NCI-H774 (cell line): ENCODE measurements at regions not wholly inside any gene's neighbourhood (a gene's known extent, or its start where the extent isn't known, plus 50 kb on each side); places are given as distances from the start of the nearest gene placed in this dataset.

Source experiments
- DNase-seq: peaks from one replicate; lab custom pipeline; 2025; lab: John Stamatoyannopoulos, UW

DNA sequence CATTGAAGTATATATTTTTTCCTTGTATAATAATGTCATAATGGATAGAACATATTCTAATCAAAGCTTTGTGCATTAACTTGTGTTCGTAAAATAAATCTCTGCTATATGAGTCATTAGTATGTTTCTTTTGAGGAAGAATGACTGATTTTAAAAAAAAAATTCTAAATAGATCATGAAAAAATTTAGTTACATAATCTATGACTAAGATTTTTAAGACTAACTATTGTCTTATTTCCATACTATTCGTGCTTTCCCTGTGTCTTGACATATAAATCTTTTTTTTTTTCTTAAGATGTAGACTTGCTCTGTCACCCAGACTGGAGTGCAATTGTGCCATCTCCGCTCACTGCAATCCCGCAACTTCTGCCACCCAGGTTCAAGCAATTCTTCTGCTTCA, 226.1 kb downstream of the DSEL start:
- DNase-seq, result no peak

DNA sequence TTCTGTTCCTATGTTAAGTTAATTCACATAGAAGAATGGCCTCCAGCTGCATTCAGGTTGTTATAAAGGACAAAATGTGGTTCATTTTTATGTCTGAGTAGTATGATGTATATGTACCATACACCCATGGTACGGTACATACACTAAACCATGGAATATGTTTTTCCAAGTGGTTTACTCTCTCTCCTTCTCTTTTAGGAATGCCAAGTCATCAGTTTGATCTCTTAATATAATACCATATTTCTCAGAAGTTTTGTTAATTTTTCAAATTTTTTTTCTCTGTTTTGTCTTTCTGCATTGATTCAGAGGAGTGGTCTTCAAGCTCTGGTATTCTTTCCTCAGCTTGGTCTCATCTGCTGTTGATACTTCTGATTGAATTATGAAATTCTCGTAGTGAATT, 230.9 kb downstream of the DSEL start:
- DNase-seq, result no peak

GRCh38 chr18:67282796-67283195, 233.7 kb downstream of the DSEL start:
- no peak for DNase-seq

DNA sequence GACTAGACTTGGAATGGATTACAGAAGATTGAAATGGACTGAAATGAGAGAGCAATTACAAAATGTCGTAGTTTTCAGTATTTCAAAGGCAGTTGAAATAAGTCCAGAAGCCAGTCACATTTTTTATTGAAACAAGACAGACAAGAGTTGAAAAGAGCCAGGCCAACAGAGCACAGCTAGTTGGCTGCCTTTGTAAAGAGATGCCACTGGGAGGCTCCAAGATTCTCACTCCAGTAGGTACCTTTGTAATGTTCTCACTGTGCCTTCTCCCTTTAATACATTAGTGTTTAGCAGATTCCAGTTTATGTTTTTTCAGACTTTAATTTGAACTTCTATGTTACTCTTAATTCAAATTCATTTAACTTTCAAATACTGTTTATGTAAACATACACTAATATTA, 234.8 kb downstream of the DSEL start:
- DNase-seq, result no peak

DNA sequence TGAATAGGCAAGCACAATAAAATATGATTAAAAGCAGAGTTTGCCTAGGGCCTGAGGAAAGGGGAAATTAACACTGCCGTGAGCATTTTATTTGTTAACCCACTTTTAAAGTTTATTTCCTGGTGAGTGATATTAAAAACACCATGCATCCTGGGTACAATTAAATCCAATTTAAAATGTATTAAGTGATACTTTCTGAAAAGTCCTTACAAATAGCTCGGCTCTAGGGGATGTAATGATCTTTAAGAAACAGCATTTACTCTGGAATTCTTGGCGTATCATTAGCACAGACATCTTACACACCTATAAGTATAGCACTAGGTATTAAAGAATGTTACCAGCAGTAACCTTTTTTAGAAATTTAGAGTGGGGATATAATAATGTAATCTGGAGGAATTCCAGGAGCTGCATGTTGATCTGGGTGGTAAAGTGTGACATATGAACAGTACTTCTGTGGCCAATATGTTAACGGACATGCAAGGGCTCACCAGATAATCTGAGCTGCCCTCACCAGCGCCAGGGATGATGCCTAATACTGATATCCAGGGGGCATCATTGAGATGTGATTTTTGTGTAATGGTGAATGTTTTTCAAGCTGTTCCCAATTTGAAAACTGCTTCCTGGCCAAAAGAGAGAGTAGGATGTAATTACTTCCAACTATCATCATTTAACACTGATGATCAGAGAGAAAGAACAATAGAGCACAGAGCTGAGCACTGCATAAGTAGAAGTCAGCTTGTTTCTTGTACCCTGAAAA, 235.9 kb downstream of the DSEL start:
- DNase-seq, result no peak

- DNase-seq, result no peak
Measured at GRCh38 chr18:67279988-67280387, 236.5 kb downstream of the DSEL start.

GRCh38 chr18:67278984-67279383, 237.5 kb downstream of the DSEL start:
- DNase-seq, result no peak

- DNase-seq, result no peak
Measured at GRCh38 chr18:67276638-67277037, 239.9 kb downstream of the DSEL start.

GRCh38 chr18:67273288-67273687, 243.2 kb downstream of the DSEL start:
- no peak for DNase-seq

GRCh38 chr18:67269206-67269605, 247.3 kb downstream of the DSEL start:
- no peak for DNase-seq

DNA sequence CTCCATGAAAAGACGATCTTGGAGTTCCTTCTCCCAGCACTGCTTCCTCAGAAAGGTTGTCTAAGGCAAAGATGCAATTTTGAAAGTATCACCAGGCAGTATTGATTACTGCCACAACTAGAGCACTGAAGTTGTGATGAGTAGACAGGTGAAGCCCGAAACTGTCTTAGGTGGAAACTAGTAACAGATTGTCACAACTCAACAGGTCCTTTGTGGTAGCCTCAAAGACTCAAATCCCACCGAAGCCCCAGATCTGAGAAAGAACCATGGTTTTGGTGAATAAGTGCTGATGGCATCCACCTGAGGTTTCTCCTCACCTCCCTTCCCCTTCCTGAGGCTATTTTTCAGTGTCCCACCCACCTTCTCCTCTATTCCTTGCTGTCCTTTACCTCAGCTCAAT, 248.0 kb downstream of the DSEL start:
- no peak for DNase-seq

DNA sequence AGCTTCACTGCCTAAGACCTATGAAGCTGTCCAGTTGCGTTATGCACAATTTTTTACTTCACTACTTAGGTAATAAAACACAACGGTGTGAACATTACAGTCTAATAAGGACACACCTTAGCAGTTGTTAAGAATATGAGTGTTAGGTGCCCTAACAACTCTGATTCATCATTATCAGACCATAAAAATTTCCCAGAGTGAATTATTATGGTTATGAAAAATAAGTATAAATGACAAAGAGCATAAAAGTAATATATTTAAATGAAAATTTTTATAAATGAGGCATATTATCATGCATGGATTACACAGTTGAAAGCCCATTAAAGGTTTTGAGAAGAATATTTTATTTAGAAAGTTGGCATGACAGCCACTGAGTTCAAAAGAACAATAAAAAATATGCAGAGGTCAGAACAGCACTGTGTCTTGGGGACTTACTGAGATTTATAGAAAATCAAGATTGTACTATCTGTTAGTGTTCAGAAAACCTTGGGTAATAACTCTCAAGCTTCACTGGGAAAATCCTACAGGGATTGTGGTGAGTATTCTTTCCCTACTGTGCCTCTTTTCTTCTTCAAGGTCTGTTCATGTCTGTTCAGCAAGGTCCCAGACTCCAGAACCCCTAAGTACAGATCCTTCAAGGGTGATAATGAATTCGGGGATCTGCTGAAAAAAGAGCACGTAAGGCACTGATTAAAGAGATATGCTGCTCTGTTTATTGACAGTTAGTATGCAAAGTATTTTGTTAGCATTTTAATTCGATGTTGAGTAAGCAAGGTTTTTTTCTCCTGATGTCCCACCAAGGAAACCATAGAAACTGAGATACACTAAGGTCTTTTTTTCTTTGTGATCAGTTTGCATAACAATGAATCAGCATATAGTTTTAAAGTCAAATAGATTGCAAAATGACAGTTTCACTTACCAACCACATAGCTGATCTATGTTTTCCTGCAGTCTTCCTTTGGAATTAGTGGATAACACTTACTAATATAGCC, 250.0 kb downstream of the DSEL start:
- no peak for DNase-seq

- no peak for DNase-seq
Measured at GRCh38 chr18:67265464-67266245, 250.9 kb downstream of the DSEL start.

DNA sequence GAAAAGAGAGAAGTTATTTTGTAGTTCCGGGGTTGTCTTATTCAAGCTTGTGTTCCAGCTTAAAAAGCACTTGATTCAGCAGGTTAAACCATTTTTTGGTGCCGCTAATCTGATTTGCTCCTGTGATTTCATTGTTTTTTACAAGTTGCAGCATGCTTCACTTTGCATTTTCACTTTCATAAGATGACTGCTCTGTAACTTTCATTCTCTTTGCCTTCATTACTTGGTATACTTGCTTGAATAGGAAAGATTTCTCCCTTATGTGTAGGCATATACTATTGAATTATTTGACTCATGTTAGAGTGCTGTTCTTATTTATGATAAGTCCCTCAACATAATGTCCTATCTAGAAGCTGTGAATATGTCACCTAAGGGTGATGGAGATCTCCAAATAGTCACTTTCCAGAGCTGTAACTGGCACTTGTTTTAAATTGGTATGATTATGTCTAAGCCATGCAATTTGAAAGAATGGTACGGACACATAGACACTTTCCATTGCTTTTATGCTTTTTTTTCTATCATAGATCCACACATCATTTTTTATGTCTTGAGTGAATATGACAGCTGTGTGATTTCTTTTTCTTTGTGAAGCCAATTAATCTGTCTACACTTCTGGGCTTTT, 254.5 kb downstream of the DSEL start:
- DNase-seq, result no peak

DNA sequence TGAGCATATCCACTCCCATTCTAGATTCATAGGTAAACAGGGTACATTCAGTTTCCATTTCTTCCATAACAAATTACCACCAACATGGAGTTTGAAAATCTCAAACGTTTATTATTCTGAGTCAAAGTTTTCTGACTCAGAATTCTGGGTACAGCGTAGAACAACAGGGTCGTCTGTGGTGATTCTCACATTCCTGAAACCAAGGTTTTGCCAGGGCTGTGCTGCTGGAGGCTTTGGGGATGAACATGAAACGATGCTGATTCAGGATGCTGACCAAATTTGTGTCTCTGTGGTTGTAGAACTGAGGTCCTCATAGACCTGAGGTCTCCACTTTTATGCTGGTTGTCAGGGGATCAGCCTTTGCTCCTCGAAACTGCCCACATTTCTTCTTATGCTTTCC, 255.7 kb downstream of the DSEL start:
- DNase-seq, result no peak

DNA sequence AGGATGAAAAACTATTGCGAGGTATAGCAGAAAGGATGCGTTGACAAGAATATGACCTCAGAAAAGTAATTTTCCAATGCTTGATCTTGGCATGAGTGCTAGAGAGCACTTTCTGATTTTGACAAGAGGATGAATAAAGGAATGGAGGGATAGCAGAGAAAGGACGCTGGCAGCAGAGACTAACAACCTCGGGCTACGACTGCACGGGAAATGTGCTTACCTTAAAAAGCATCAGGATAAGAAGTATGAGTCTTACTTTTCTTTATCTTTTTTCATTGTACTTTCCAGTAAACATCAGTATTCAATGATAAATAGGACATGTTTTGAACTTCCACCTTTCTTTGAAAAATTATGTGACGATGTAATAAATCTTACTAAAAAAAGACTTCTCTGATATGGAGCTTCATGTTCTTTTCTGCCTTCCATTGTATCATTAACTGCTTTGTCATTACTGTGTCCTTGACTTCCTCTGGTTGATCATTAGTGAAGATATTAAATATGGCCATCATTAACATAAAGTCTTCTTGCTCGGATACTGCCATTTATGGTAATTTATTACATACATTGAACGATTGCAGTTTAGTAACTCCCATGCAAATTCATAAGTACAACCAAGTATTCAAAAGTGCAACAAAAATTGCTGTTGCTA, 265.6 kb downstream of the DSEL start:
- DNase-seq, result no peak

DNA sequence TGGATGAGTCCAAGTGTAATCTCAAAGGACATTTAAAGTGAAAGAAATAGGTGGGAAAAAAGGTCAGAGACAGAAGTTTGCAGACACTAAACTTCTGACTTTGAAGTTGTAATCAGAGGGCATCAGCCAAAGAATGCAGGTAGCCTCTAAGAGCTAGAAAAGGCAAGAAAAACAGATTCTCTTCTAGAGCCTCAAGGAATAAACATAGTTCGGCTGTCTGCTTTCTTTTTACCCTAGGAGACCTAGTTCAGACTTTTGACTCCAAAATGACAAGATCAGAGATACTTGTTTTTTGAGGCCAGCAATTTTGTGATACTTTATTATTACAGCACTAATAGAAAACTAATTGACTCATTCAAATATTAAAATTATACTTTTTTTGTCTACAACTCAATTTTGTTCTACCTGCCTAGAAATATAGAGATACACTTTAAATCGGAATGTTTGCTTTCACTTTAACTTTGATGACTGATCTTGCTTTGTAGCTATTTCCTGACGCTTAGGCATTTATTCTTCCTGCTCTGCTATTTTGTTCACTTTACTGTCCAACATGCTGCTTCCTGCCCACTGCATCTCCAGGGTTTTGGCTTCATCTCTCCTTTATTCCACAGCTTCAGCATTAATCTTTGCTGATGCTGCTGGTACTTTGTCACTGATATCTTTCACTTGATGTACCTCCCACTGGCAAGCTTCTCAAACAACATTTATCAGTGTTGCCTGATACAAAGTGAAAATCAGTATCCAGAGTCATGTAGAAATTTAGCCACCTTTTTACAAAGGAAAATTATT, 272.5 kb downstream of the DSEL start:
- DNase-seq, result no peak

GRCh38 chr18:67242001-67242400, 274.5 kb downstream of the DSEL start:
- DNase-seq, result no peak

- DNase-seq, result no peak
Measured at GRCh38 chr18:67241299-67241698, 275.2 kb downstream of the DSEL start.

DNA sequence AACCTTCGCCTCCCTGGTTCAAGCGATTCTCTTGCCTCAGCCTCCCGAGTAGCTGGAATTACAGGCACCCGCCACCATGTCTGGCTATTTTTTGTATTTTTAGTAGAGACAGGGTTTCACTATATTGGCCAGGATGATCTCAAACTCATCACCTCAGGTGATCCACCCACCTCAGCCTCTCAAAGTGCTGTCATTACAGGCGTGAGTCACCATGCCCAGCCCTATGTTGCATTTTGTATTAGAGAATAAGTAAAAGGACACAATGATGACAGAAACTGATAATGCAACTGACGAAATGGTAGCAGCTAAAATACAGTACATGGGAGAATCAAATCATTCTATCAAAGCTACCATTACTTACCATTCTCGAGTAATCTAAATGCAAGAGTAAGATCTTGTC, 276.7 kb downstream of the DSEL start:
- no peak for DNase-seq

GRCh38 chr18:67232991-67233390, 283.5 kb downstream of the DSEL start:
- no peak for DNase-seq
